GM21360 (cell line): ENCODE measurements at regions not wholly inside any gene's neighbourhood (a gene's known extent, or its start where the extent isn't known, plus 50 kb on each side); places are given as distances from the start of the nearest gene placed in this dataset.

Experiments used
- ATAC-seq: cut with Tn5 transposase; IDR thresholded peaks from one replicate; pipeline ENCODE4 v1.9.1; 2021; ENCODE audit warnings: mild to moderate bottlenecking, moderate library complexity; ENCODE audit not compliant: unreplicated experiment

- no peak for ATAC-seq
Measured at GRCh38 chr4:145347684-145348083, 134.0 kb upstream of the SMAD1 start.

- ATAC-seq, result no peak
Measured at GRCh38 chr4:145346081-145346480, 135.6 kb upstream of the SMAD1 start.

GRCh38 chr4:145345401-145345800, 136.3 kb upstream of the SMAD1 start:
- ATAC-seq, result no peak

- no peak for ATAC-seq
Measured at GRCh38 chr4:145341381-145341780, 140.3 kb upstream of the SMAD1 start.

GRCh38 chr4:145340071-145340675, 141.5 kb upstream of the SMAD1 start:
- ATAC-seq, result no peak

GRCh38 chr4:145339075-145339725, 142.5 kb upstream of the SMAD1 start:
- ATAC-seq, result no peak

GRCh38 chr4:145338568-145338967, 143.1 kb upstream of the SMAD1 start:
- no peak for ATAC-seq

- no peak for ATAC-seq
Measured at GRCh38 chr4:145337391-145337790, 144.3 kb upstream of the SMAD1 start.

GRCh38 chr4:145333786-145334185, 147.9 kb upstream of the SMAD1 start:
- no peak for ATAC-seq

- ATAC-seq, result no peak
Measured at GRCh38 chr4:145326491-145326890, 146.1 kb upstream of the OTUD4 start.

- no peak for ATAC-seq
Measured at GRCh38 chr4:145324161-145324560, 143.8 kb upstream of the OTUD4 start.

- no peak for ATAC-seq
Measured at GRCh38 chr4:145320294-145320693, 139.9 kb upstream of the OTUD4 start.

GRCh38 chr4:145319751-145320150, 139.4 kb upstream of the OTUD4 start:
- no peak for ATAC-seq

GRCh38 chr4:145316897-145317574, 136.6 kb upstream of the OTUD4 start:
- ATAC-seq, result no peak

- ATAC-seq, result no peak
Measured at GRCh38 chr4:145315811-145316225, 135.4 kb upstream of the OTUD4 start.

- ATAC-seq, result no peak
Measured at GRCh38 chr4:145308598-145308997, 128.2 kb upstream of the OTUD4 start.

GRCh38 chr4:145307763-145308430, 127.5 kb upstream of the OTUD4 start:
- ATAC-seq, result no peak

GRCh38 chr4:145307120-145307519, 126.7 kb upstream of the OTUD4 start:
- no peak for ATAC-seq

GRCh38 chr4:145302725-145303124, 122.3 kb upstream of the OTUD4 start:
- no peak for ATAC-seq

- no peak for ATAC-seq
Measured at GRCh38 chr4:145301386-145302080, 121.1 kb upstream of the OTUD4 start.
